SU-DHL-6 (cell line): ENCODE measurements at regions not wholly inside any gene's neighbourhood (a gene's known extent, or its start where the extent isn't known, plus 50 kb on each side); places are given as distances from the start of the nearest gene placed in this dataset.

ENCODE experiments used
- CTCF ChIP-seq: fragments of 200-600 bp; sonication (generic); IDR thresholded peaks from one replicate; pipeline ENCODE4 v1.5.1; 2017; ENCODE audit warnings: antibody characterized with exemption, mild to moderate bottlenecking, low read length, moderate library complexity; ENCODE audit not compliant: insufficient read depth, poor library complexity, severe bottlenecking
- EZH2phosphoT487 ChIP-seq: fragments of 200-600 bp; sonication (generic), shearing (Covaris generic); conservative IDR thresholded peaks from 2 replicates; pipeline ENCODE4 v1.6.1; 2018; ENCODE audit warnings: mild to moderate bottlenecking, antibody characterized with exemption, low read length, moderate library complexity, mixed read lengths

- no peak for TF ChIP-seq EZH2phosphoT487
- TF ChIP-seq CTCF: no peak
These were observed 113.7 kb downstream of the FAM217A start for GRCh38 chr6:3965071-3965718.
